ENCODE measurements at regions not wholly inside any gene's neighbourhood (a gene's known extent, or its start where the extent isn't known, plus 50 kb on each side); places are given as distances from the start of the nearest gene placed in this dataset.
"Not testable (repeated sequence)": the region's sequence is repeated elsewhere in the genome, so short reads cannot be mapped to it uniquely, and the experiment has no call there.

- TF ChIP-seq CTCF (IDR thresholded peaks at IDR 0.05); RAD21 (IDR thresholded peaks at IDR 0.05; ENCODE audit: low read length); USF2 (IDR thresholded peaks at IDR 0.05; ENCODE audit: borderline replicate concordance, low read depth, low read length); SIN3A (IDR thresholded peaks at IDR 0.05; ENCODE audit: borderline replicate concordance, low read depth, low read length); NFIC (IDR thresholded peaks at IDR 0.05; ENCODE audit: borderline replicate concordance); SMC3 (IDR thresholded peaks at IDR 0.05; ENCODE audit: low read depth, low read length): not testable (repeated sequence)
Measured at GRCh38 chr10:94257407-94257806, 105.3 kb downstream of the NOC3L start.
